ENCODE measurements at regions not wholly inside any gene's neighbourhood (a gene's known extent, or its start where the extent isn't known, plus 50 kb on each side); places are given as distances from the start of the nearest gene placed in this dataset.

DNA sequence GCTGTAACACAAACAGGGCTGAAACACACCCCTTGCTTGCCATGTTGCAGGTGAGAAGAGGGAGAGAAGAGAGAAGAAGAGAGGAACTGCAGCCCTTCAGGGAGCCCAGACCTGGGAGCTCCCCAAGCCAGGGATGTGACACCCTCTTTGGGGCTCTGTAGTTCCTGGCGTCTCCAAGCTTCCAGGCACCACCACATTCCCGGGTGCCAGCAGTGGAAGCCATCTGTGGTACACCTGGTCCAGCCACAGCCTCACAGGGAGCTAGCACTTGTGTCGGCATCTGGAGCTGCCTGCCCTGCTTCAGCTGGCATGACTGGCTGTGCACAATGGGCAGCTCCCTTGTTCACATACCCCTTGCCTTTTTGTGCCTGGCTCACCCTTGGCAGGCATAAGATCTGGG, 182.1 kb downstream of the DEPDC1B start:
- no peaks in the 10 kb centered on the region for H4K20me1 ChIP-seq (ENCODE audit: insufficient read depth, low read length)
- TF ChIP-seq POLR2A (IDR thresholded peaks at IDR 0.05; ENCODE audit: low read depth, low read length) (no peak), RFX5 (IDR thresholded peaks at IDR 0.05; ENCODE audit: low read depth, low read length) (no peak), RCOR1 (IDR thresholded peaks at IDR 0.05; ENCODE audit: insufficient replicate concordance, low read length) (no peak), ELK1 (IDR thresholded peaks at IDR 0.05; ENCODE audit: borderline replicate concordance, low read depth, low read length) (no peak)
- ATAC-seq (ENCODE audit: low read depth), result no peak
- H3K56ac ChIP-seq (ENCODE audit: extremely low read depth, insufficient read depth, low read length), result no peak overlapping the region
- CTCF ChIA-PET, result interaction anchor here (1.2 kb wide), 1 partner anchor 13 kb away, joined by 4 read pairs; no protein-coding TSS in a partner anchor
- H3K4me3 ChIP-seq (ENCODE audit: insufficient read depth, low read depth, low read length), result no peak overlapping the region
- H3K18ac ChIP-seq (ENCODE audit: low read depth, low read length), result no peak overlapping the region
- H4K91ac ChIP-seq (ENCODE audit: insufficient read depth, low read depth, low read length), result no peak overlapping the region
- H4K8ac ChIP-seq (ENCODE audit: low read depth in 2 of 2, low read length in 2 of 2), result no peak overlapping the region
- H3K4me1 ChIP-seq (ENCODE audit: control insufficient read depth, insufficient read depth, low read length), result peaks cover 10% of the 10 kb centered on the region
- no peaks in the 10 kb centered on the region for H3K9me3 ChIP-seq (ENCODE audit: control insufficient read depth, insufficient read depth, low read length)
- H3K23ac ChIP-seq (ENCODE audit: low read depth, low read length), result no peak overlapping the region
- no peak overlapping the region for H3K4ac ChIP-seq (ENCODE audit: low read depth, low read length)
- H2BK15ac ChIP-seq (ENCODE audit: low read depth, low read length), result no peak overlapping the region
- H2AFZ ChIP-seq (replicated peaks; ENCODE audit: low read length, poor library complexity), result no peak overlapping the region
- H3K14ac ChIP-seq (replicated peaks; ENCODE audit: low read depth, low read length), result no peak overlapping the region
- H3K27ac ChIP-seq (ENCODE audit: insufficient read depth, low read length), result no peak overlapping the region
- in situ Hi-C loops (cut with MboI; ENCODE audit: low sequenced_read_pairs) (no loop called here), intact Hi-C loops (cut with micrococcal nuclease) (no loop called here), dilution Hi-C loops (cut with HindIII; ENCODE audit: low sequenced_read_pairs, unreplicated experiment) (no loop called here)
- no peak overlapping the region for H4K5ac ChIP-seq (ENCODE audit: low read depth, low read length)
- no CpG with 5 or more reads among the region's 3 CpGs for WGBS, 2 experiments (ENCODE audit: extremely low coverage in 2 of 2, insufficient read length in 1 of 2)
- no peak overlapping the region for H3K4me2 ChIP-seq (ENCODE audit: low read depth, low read length)
- H2AK9ac ChIP-seq (replicated peaks; ENCODE audit: low read depth, low read length, poor library complexity), result no peak overlapping the region
- no peak for DNase-seq
- no peak overlapping the region for H2BK5ac ChIP-seq (ENCODE audit: low read depth, low read length, poor library complexity, severe bottlenecking)
- no peaks in the 10 kb centered on the region for H3K79me1 ChIP-seq (ENCODE audit: low read depth in 1 of 2, low read length in 2 of 2)
- H3K27me3 ChIP-seq (ENCODE audit: control insufficient read depth, insufficient read depth, low read length), result no peaks in the 10 kb centered on the region; the same call in 1 of the 2 replicates
- no peak overlapping the region for H2BK20ac ChIP-seq (ENCODE audit: low read depth, low read length)
- no TSS peak for BruUV-seq (replicated peaks)
- POLR2A ChIA-PET (ENCODE audit: unreplicated experiment), result no interaction called here
- H3K9ac ChIP-seq (ENCODE audit: low read depth, low read length), result no peak overlapping the region
- H3K36me3 ChIP-seq (ENCODE audit: control insufficient read depth, insufficient read depth, low read length), result no peaks in the 10 kb centered on the region
- H3K9me1 ChIP-seq (ENCODE audit: insufficient read depth, low read length), result no peaks in the 10 kb centered on the region
- no peak overlapping the region for H2AK5ac ChIP-seq (ENCODE audit: low read depth, low read length)
- H2BK120ac ChIP-seq (ENCODE audit: low read depth, low read length), result no peak overlapping the region
